ENCODE measurements at regions not wholly inside any gene's neighbourhood (a gene's known extent, or its start where the extent isn't known, plus 50 kb on each side); places are given as distances from the start of the nearest gene placed in this dataset.

DNA sequence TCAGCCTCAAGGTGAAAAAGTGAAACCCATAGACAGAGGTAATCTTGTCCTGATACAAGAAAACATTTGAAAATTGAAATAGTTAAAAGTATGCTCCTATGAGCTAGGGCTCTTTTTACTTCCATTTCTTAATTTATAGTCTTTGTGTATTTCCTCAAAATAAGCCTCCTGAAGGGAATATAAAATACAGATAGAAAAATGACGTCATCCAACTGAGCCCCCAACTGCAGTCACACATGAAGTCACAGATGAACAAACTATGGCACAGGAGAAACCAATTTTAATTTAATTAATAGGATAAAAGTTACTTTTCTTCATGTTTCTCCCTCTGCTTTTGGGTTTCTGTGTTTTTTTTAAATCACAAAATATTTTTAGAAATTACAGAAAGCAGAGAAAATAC, 280.3 kb downstream of the HTR7 start:
- Histone ChIP-seq H3K4me3 (no peak overlapping the region), H3K9me3 (no peaks in the 10 kb centered on the region), H3K27me3 (no peaks in the 10 kb centered on the region), H3K27ac (no peak overlapping the region), H3K4me1 (no peaks in the 10 kb centered on the region), H3K36me3 (no peaks in the 10 kb centered on the region)
- TF ChIP-seq, protein P1, sequence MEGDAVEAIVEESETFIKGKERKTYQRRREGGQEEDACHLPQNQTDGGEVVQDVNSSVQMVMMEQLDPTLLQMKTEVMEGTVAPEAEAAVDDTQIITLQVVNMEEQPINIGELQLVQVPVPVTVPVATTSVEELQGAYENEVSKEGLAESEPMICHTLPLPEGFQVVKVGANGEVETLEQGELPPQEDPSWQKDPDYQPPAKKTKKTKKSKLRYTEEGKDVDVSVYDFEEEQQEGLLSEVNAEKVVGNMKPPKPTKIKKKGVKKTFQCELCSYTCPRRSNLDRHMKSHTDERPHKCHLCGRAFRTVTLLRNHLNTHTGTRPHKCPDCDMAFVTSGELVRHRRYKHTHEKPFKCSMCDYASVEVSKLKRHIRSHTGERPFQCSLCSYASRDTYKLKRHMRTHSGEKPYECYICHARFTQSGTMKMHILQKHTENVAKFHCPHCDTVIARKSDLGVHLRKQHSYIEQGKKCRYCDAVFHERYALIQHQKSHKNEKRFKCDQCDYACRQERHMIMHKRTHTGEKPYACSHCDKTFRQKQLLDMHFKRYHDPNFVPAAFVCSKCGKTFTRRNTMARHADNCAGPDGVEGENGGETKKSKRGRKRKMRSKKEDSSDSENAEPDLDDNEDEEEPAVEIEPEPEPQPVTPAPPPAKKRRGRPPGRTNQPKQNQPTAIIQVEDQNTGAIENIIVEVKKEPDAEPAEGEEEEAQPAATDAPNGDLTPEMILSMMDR (IDR thresholded peaks at IDR 0.05): no peak
- ATAC-seq (no peak), DNase-seq (no peak), FAIRE-seq (no peak)
- WGBS, 2 donors: 33 to 44% methylated on average over 1 of the region's 1 CpG
- intact Hi-C loops (cut with DNase I): no loop called here

DNA sequence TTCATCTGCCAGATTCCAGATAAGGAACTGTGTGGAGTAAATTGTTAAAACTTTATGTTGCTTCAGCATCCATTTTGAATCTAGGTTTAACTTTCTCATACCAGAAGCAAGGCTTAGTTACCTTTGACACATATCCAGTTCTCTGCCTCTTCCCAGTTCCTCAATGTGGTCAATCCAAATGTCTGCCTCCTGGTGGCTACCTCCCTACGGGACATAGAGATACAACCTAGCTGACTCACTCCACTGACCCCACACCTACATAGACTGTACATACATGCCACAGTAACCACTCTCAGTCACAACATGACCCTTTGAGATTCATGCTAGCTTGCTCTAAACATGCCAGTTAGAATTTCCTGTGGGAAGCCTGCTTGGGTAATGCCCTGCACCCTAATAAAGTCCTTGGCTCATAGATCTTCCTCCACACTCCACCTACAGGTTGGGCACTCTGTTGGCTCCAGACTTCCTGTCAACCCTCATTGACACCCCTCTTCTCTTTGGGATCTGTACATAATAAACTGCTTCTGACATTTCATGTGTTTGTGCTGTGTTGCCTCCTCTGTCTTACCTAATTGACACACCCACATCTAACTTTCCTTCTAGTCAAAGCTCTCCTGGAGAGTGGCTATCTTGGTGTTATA, 278.1 kb downstream of the HTR7 start:
- no peak for DNase-seq
- Histone ChIP-seq H3K36me3 (no peaks in the 10 kb centered on the region), H3K9me3 (no peaks in the 10 kb centered on the region), H3K4me3 (no peak overlapping the region), H3K27ac (no peak overlapping the region), H3K27me3 (no peaks in the 10 kb centered on the region), H3K4me1 (no peaks in the 10 kb centered on the region)
- TF ChIP-seq, protein P1 (IDR thresholded peaks at IDR 0.05): no peak
- no peak for FAIRE-seq
- intact Hi-C loops (cut with DNase I): no loop called here
- ATAC-seq: no peak
- 34 to 39% methylated on average over 1 of the region's 1 CpG for WGBS, 2 donors

DNA sequence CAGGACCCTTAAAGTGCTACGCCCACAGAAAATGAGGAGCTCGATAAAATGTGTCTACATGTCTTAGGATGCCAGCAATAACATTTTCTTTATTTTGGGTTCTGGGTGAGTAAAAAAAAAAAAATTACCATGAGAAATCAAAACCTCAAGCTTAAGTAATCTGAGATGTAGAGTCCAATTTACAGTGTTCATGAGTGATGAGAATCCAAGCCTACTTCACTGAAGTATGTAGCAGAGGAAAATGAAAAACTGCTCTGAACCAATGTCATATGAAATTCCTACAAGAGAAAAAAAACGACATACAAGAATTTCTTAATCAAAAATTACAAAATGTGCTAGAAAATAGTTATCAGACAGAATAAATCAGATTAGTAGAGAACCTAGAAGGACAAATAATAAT, 274.4 kb downstream of the HTR7 start:
- WGBS, 2 donors: 46 to 75% methylated on average over 3 of the region's 3 CpGs
- no peaks in the 10 kb centered on the region for H3K36me3 ChIP-seq
- no peaks in the 10 kb centered on the region for H3K27me3 ChIP-seq
- TF ChIP-seq, protein P1 (IDR thresholded peaks at IDR 0.05): no peak
- no peaks in the 10 kb centered on the region for H3K9me3 ChIP-seq
- H3K27ac ChIP-seq: no peak overlapping the region
- H3K4me3 ChIP-seq: no peak overlapping the region
- intact Hi-C loops (cut with DNase I): no loop called here
- H3K4me1 ChIP-seq: no peaks in the 10 kb centered on the region
- ATAC-seq: no peak
- DNase-seq: no peak
- no peak for FAIRE-seq

DNA sequence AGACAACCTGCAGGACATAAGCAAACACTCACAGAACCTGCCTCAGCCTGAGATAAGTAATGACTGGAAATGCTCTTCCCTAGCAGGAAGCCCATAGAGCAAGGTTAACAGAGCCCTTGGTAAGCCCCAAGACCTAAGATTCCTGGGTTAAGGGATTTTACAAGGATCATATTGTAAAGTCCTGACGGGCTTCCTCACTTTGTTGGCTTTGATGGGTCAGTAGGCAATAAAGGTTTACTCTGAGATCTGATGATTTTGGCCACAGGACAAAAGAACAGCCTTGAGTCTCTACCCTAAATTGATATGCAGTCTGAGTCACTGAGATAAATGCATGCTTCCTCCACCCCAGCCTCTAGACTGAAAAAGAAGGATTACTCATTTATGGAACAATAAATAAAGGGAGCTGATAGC, 270.8 kb downstream of the HTR7 start:
- no peak for DNase-seq
- intact Hi-C loops (cut with DNase I): no loop called here
- no peak overlapping the region for H3K4me3 ChIP-seq
- no peaks in the 10 kb centered on the region for H3K9me3 ChIP-seq
- no peaks in the 10 kb centered on the region for H3K36me3 ChIP-seq
- peak in 3 of 4 donors; percentile 43 to 78 (median 76) for ATAC-seq
- H3K27me3 ChIP-seq: no peaks in the 10 kb centered on the region
- no peaks in the 10 kb centered on the region for H3K4me1 ChIP-seq
- FAIRE-seq: no peak
- H3K27ac ChIP-seq: no peak overlapping the region
- WGBS, 2 donors: 4 to 8% methylated on average over 1 of the region's 1 CpG
- TF ChIP-seq, protein P1 (IDR thresholded peaks at IDR 0.05): no peak

DNA sequence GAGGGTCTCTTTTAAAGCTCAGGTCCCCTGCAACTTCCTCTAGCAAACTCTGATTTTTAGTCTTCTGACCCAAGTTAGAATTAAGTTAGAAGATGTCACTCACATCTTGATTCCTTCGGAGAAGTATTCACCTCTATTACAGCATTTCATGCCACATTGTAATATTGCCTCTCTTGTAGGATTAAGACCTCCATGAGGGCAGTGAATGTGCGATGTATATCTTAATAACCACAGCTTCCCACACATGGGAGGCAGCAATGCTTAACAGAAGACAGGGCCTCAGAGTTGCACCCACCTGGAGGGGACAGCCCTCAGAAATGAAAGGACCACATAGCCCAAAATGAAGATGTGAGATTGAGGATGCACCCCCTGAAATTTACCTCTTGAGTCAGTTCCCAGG, 270.3 kb downstream of the HTR7 start:
- H3K27ac ChIP-seq: no peak overlapping the region
- no peak overlapping the region for H3K4me3 ChIP-seq
- H3K4me1 ChIP-seq: no peaks in the 10 kb centered on the region
- DNase-seq (no peak), FAIRE-seq (no peak), ATAC-seq (no peak)
- TF ChIP-seq, protein P1 (IDR thresholded peaks at IDR 0.05): no peak
- H3K27me3 ChIP-seq: no peaks in the 10 kb centered on the region
- WGBS, 2 donors: 80 to 82% methylated on average over 2 of the region's 2 CpGs
- no peaks in the 10 kb centered on the region for H3K9me3 ChIP-seq
- intact Hi-C loops (cut with DNase I): no loop called here
- no peaks in the 10 kb centered on the region for H3K36me3 ChIP-seq
